HG03378 (cell line): ENCODE measurements at regions not wholly inside any gene's neighbourhood (a gene's known extent, or its start where the extent isn't known, plus 50 kb on each side); places are given as distances from the start of the nearest gene placed in this dataset.

ENCODE experiments used
- ATAC-seq: cut with Tn5 transposase; IDR thresholded peaks from one replicate; pipeline ENCODE4 v1.9.1; 2021; ENCODE audit warnings: mild to moderate bottlenecking, moderate library complexity; ENCODE audit not compliant: unreplicated experiment

- no peak for ATAC-seq
These were observed 54.6 kb upstream of the CST7 start for GRCh38 chr20:24894488-24894887.

GRCh38 chr20:24894967-24895366, 54.1 kb upstream of the CST7 start:
- ATAC-seq, result no peak

- ATAC-seq, result no peak
These were observed 53.6 kb upstream of the CST7 start for GRCh38 chr20:24895431-24895830.

- ATAC-seq, result no peak
These were observed 53.0 kb upstream of the CST7 start for GRCh38 chr20:24895898-24896658.

- ATAC-seq, result no peak
These were observed 52.1 kb upstream of the CST7 start for GRCh38 chr20:24896984-24897383.

GRCh38 chr20:24897974-24898373, 51.1 kb upstream of the CST7 start:
- ATAC-seq, result no peak

- no peak for ATAC-seq
These were observed 49.9 kb upstream of the CST7 start for GRCh38 chr20:24899153-24899552.
